COR-L47 (cell line): ENCODE measurements at regions not wholly inside any gene's neighbourhood (a gene's known extent, or its start where the extent isn't known, plus 50 kb on each side); places are given as distances from the start of the nearest gene placed in this dataset.
"Not testable (repeated sequence)": the region's sequence is repeated elsewhere in the genome, so short reads cannot be mapped to it uniquely, and the experiment has no call there.

Source experiments
- DNase-seq: peaks from one replicate; lab custom pipeline; 2025; lab: John Stamatoyannopoulos, UW

- no peak for DNase-seq
These were observed 890.4 kb downstream of the TRIB2 start for GRCh38 chr2:13607139-13607538.

- DNase-seq, result no peak
These were observed 895.2 kb downstream of the TRIB2 start for GRCh38 chr2:13611939-13612338.

DNA sequence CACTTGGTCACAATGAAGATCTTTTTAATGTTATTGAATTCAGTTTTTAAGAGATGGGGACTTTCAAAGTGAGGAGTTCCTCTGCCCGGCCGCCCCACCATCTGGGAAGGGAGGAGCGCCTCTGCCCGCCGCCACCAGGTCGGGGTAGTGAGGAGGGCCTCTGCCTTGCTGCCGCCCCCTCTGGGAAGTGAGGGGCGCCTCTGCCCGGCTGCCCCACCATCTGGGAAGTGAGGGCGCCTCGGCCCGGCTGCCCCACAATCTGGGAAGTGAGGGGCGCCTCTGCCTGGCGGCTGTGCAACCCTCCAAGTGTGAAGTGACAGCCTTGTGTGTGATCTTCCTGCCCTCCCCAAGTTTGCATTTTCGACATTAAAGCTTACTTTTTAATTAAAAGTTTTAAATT is 899.3 kb downstream of the TRIB2 start:
- DNase-seq, result no peak

GRCh38 chr2:13616616-13617015 is 899.9 kb downstream of the TRIB2 start:
- DNase-seq, result no peak

GRCh38 chr2:13628122-13628521 is 911.4 kb downstream of the TRIB2 start:
- DNase-seq, result no peak

DNA sequence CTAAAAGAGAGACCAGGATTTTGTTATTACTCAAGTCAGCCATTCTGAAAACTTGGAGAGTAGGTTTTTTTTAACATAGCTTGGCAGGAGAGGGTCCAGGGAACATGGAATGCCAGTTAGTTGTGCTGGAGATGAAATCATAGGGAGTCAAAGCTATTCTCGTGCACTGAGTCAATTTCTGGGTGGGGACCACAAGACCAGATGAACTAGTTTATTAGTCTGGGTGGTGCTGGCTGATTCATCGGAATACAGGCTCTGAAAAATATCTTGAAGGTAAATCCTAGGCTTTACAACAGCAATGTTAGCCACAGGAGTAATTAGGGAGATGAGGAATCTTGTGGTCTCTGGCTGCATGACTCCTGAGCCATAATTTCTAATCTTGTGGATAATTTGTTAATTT is 921.4 kb downstream of the TRIB2 start:
- DNase-seq, result no peak

DNA sequence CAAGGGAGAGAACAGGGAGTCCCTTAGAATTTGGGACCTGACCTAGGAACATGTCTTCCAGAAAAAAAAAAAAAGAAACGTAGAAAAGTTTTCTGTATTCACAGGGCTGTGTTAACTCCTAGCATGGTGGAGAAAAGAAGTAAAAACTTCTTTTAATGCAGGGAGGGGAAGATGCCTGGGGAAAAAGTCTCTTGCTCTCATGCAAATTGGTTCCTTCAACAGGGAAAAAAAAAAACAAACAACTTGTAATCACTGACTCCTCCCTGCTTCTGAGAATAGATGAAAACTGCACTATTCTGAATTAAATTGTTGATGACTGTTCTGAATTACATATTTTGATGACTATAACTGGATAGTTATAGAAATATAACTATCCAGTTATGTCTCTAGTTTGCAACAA is 933.2 kb downstream of the TRIB2 start:
- no peak for DNase-seq

DNA sequence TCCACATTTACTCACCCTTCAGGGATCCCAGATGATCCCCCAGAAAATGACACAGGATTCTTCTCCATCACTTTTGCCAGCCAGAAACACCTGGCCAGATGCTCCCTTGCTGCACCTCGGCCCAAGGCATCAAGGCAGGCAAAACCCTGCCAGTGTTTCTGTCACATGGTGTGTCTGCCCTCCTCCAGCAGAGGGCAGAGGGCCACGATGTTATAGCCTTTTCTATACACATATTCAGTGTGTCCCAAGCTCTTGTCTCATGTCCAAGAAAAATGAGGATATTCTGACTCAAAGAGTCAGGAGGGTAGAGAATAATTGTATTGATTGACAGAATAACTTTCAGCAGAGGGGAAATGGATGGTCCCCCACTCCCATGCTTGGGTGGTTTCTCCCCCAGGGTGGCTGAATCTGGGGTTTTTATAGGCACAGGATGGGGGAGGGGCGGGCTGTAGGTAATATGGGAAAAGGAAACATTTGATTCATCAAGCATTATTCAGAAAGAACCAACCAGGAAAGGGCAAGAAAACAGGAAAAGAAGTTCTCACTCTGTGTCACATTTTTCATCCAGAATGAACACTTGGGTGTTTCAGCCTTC is 933.9 kb downstream of the TRIB2 start:
- DNase-seq, result no peak

DNA sequence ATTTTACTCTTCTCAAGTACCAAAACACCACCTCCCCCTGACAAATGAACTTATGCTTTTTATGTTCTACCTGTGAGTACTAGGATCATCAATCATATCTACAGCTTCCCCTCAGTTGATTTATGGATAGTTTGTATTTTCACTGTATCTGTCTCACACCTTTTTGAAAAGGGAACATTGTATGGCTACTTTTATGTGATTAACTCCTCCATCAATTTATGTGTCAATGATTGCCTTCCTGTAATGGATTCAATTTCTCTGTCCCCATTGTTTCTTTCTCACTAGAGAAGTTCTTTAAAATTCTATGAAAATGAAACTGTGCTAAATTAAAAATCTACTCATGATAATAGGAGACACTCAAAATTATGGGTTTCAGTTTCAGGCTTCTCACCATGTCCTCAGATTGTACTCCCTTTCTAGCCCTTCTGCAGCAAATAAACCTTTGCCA is 935.0 kb downstream of the TRIB2 start:
- DNase-seq, result no peak

GRCh38 chr2:13652531-13653313 is 936.0 kb downstream of the TRIB2 start:
- no peak for DNase-seq

GRCh38 chr2:13654416-13654815 is 937.7 kb downstream of the TRIB2 start:
- DNase-seq, result peak; percentile 17

DNA sequence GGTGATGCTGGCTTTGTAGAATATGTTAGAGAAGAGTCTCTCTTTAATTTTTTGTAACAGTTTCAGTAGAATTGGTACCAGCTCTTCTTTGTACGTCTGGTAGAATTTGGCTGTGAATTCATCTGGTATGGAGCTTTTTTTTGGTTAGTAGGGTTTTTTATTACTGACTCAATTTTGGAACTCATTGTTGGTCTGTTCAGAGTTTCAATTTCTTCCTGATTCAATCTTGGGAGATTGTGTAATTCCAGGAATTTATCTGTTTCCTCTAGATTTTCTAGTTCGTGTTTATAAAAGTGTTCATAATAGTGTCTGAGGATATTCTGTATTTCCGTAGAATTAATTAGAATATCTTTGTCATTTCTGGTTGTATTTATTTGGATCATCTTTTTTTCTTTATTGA is 943.5 kb downstream of the TRIB2 start:
- no peak for DNase-seq

DNA sequence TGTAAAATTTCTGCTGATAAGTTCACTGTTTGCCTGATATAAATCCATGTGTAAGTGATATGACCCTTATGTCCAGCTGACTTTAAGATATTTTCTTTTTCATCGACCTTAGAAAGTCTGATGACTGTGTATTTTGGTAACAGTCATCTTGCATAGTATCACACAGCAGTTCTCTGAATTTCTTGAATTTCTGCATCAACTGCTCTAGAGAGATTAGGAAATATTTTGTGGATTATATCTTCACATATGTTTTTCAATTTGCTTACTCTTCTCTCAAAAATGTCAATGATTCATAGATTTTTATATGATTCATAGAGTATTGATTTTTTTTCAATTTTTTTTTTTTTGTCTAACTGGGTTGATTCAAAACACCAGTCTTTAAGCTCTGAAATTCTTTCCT is 945.3 kb downstream of the TRIB2 start:
- DNase-seq, result no peak

DNA sequence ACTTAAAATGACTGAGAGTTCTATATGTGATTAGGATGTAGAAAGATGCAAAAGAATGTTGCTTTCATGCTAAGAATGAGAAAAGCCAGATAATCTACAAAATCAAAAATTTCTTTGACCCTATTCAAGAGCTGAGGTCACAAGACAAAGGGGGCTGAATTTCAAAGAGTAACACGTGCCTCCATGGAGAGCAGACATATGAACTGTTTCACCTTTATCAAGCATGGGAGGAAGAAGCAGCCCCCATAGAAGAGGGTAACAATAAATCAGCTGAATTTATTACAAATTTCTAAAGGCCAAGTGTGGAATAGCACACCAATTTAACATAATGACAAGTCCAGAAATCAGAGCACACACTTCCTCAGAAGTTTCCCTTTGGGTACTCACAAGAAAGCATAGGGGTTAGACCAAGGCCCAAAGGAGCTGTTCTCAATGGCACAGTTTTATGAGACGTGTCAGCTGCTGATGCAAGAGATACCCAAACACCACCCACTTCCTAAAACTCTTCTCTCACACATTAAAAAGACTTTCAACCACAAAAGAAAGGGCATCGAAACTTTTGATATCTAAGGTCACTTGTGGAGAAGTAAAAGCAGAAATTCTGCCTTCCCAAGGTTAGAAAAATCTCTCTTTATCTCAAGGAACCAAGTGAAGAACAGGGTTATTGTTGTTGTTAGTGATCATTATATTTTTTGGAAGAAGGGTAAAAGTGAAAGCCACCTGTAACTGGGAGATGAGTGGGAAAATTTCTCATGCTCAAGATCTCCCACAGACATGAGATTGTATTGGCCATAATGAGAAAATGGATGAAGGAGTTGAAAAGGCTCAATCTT is 950.1 kb downstream of the TRIB2 start:
- DNase-seq, result no peak

- DNase-seq, result no peak
These were observed 950.6 kb downstream of the TRIB2 start for GRCh38 chr2:13667415-13667757.

DNA sequence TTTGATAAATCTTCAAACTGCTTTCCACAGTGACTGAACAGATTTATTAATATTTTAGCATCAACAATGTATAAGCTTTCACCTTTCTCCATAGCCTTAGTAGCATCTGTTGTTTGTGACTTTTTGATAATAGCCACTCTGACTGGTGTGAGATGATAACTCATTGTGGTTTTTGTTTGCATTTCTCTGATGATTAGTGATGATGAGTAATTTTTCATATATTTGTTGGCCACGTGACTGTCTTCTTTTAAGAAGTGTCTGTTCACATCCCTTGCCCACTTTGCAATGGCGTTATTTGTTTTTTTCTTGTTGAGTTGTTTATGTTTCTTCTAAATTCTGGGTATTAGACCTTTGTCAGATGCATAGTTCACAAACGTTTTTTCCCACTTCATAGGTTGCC is 952.9 kb downstream of the TRIB2 start:
- DNase-seq, result no peak

DNA sequence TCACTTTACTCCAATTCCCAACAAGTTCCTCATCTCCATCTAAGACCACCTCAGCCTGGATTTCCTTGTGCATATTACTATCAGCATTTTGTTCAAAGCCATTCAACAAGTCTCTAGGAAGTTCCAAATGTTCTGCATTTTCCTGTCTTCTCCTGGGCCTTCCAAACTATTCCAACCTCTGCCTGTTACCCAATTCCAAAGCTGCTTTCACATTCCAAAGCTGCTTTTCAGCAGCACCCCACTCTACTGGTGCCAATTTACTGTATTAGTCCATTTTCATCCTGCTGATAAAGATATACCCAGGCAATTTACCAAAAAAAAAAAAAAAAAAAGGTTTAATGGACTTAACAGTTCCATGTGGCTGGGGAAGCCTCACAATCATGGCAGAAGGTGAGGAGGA is 957.1 kb downstream of the TRIB2 start:
- not testable (repeated sequence) for DNase-seq

DNA sequence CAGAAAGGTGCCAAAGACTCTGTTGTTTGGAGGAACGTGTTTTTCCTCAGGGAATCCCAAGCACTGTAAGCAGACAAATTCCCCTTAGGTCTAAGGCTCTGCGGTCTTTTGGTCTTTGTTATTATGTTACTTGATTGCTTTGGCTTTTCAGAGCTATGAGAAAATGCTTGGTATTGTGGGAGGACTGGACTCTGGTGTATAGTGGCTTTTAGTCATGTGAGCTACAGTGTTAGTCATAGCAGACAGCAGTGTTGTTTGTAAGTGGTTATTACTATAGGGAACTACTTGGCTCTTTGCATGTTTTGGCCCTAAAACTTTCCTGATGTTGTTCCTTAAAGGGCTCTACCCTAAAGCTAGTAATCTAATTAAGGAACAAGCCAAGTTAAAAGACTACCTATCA is 956.2 kb upstream of the LRATD1 start:
- no peak for DNase-seq

GRCh38 chr2:13681936-13682335 is 950.6 kb upstream of the LRATD1 start:
- DNase-seq, result no peak

- no peak for DNase-seq
These were observed 949.8 kb upstream of the LRATD1 start for GRCh38 chr2:13682540-13683272.

GRCh38 chr2:13686262-13686661 is 946.3 kb upstream of the LRATD1 start:
- DNase-seq, result no peak

- no peak for DNase-seq
These were observed 937.8 kb upstream of the LRATD1 start for GRCh38 chr2:13694673-13695072.
